Type B pancreatic cell (in vitro differentiated cells): ENCODE measurements at regions not wholly inside any gene's neighbourhood (a gene's known extent, or its start where the extent isn't known, plus 50 kb on each side); places are given as distances from the start of the nearest gene placed in this dataset.

Source experiments
- DNase-seq: peaks from one replicate; pipeline ENCODE4 v3.0.0; 2021; ENCODE audit warnings: mixed read lengths; ENCODE audit not compliant: unreplicated experiment; ENCODE audit errors: extremely low spot score
- H3K27ac Mint-ChIP-seq: 2 replicates; pipeline ENCODE4 v1.8.0; 2021; ENCODE audit warnings: mild to moderate bottlenecking, mixed read lengths
- H3K27me3 Mint-ChIP-seq: 2 replicates; pipeline ENCODE4 v1.8.0; 2021; ENCODE audit warnings: mixed read lengths
- H3K36me3 Mint-ChIP-seq: 2 replicates; pipeline ENCODE4 v1.8.0; 2021; ENCODE audit warnings: mixed read lengths
- H3K4me1 Mint-ChIP-seq: one replicate; pipeline ENCODE4 v1.8.0; 2021; ENCODE audit warnings: mixed read lengths; ENCODE audit not compliant: unreplicated experiment
- H3K4me3 Mint-ChIP-seq: 2 replicates; pipeline ENCODE4 v1.8.0; 2021; ENCODE audit warnings: mild to moderate bottlenecking, mixed read lengths
- H3K9me3 Mint-ChIP-seq: 2 replicates; pipeline ENCODE4 v1.8.0; 2021; ENCODE audit warnings: mixed read lengths
- CTCF ChIP-seq: fragments of 200-600 bp; sonication (generic); conservative IDR thresholded peaks from 2 replicates; pipeline ENCODE4 v1.5.0; 2021; ENCODE audit warnings: antibody characterized with exemption, mild to moderate bottlenecking

DNA sequence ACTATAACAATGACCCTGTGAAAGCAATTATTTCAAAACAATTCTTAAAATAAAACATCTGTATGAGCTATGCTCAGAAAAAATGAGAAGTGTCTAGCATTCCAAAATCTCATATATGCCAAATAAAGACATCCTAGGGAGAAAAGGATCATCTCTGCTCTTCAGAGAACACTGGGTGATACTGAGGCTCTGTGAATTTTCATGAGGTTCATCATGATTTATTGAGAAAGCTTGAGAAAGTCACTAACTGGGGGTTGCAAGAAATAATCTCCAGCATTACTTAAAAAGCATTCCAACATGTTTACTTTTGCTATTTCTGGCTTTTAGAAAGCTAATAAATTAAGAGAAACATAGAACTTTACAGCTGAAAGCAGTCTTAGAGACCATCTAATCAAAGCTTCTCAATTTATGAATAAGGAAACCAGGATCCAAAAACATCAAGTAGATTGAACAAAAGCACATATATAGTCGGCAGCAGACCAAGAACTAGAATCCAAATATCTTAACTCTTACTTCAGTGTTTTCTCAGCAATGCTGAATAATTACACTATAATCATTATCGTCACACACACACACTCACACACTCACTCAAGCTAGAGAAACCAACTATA is 372.8 kb downstream of the NR2F1-AS1 start:
- DNase-seq = no peak
- Mint-ChIP-seq H3K27me3 (no peaks in the 10 kb centered on the region), H3K27ac (no peak overlapping the region), H3K9me3 (no peaks in the 10 kb centered on the region), H3K36me3 (peaks cover 6% of the 10 kb centered on the region), H3K4me3 (no peak overlapping the region), H3K4me1 (peaks cover 11% of the 10 kb centered on the region)
- no peak for TF ChIP-seq CTCF

DNA sequence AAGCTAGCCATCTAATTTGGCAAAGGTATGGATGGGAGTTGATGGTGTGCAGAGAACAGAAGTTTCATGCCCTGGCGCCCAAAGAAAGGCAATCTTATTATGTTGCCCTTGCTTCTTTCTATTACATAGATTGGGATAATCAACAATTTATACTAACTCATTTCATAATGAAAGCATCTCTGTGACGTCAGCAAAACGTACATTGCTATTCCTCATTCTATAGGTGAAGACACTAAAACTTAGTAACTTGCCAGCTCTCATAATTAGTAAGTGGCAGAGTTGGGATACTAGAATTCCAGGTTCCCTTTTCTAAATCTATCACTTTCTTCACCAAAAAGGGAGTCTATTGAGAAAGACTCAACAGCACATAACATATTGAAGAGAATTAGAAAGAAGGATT is 374.8 kb downstream of the NR2F1-AS1 start:
- peaks cover 11% of the 10 kb centered on the region for H3K4me1 Mint-ChIP-seq
- TF ChIP-seq CTCF = no peak
- H3K36me3 Mint-ChIP-seq = peaks cover 6% of the 10 kb centered on the region
- no peaks in the 10 kb centered on the region for H3K9me3 Mint-ChIP-seq
- H3K27ac Mint-ChIP-seq = no peak overlapping the region
- DNase-seq = no peak
- no peak overlapping the region for H3K4me3 Mint-ChIP-seq
- H3K27me3 Mint-ChIP-seq = peaks cover 14% of the 10 kb centered on the region

DNA sequence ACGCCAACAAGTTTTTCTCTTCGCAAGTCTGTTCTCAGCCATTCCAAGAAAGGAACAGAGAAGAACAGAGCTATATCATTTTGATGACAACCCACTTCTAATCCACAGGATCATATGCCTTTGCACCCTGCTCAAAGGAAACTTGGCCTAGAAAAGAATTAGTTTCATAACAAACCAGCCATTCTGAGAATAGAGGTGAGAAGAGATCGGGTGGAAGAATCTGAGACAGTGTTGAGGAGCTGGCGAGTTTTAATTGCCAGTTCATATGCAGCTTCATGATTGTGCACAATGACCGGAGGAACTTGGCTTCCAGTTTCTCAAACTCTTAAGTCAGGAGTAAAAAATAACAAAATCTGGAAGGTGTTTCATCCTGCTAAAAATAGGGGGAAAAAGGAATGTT is 380.0 kb downstream of the NR2F1-AS1 start:
- Mint-ChIP-seq H3K36me3 (no peaks in the 10 kb centered on the region), H3K27ac (no peak overlapping the region), H3K4me1 (no peaks in the 10 kb centered on the region), H3K4me3 (no peak overlapping the region), H3K9me3 (no peaks in the 10 kb centered on the region), H3K27me3 (peaks cover 29% of the 10 kb centered on the region)
- no peak for DNase-seq
- no peak for TF ChIP-seq CTCF

DNA sequence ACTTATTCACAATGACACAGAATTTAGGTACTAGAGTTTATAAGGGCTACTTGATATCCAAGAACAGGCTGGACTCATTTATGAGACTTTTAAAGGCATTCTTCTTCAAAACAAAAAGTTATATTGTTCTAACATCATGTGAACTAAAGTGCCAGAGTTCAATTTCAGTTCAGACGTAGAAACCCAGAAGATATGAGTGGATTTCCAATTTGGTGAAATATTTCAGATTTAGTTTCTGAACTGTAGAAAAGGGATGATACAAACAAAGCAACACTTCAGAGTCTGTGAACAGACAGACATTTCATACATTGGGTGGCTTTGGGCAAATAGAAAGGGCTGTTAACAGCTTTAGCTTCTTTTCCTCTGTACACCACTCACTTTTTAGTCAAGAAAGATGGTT is 384.0 kb downstream of the NR2F1-AS1 start:
- H3K36me3 Mint-ChIP-seq = no peaks in the 10 kb centered on the region
- peaks cover 30% of the 10 kb centered on the region for H3K27me3 Mint-ChIP-seq
- H3K9me3 Mint-ChIP-seq = no peaks in the 10 kb centered on the region
- H3K4me1 Mint-ChIP-seq = peaks cover 16% of the 10 kb centered on the region
- DNase-seq = no peak
- no peak for TF ChIP-seq CTCF
- H3K27ac Mint-ChIP-seq = no peak overlapping the region
- no peak overlapping the region for H3K4me3 Mint-ChIP-seq

GRCh38 chr5:93193431-93194347 is 387.3 kb downstream of the NR2F1-AS1 start:
- DNase-seq = no peak
- H3K27ac Mint-ChIP-seq = no peak overlapping the region
- peaks cover 19% of the 10 kb centered on the region for H3K27me3 Mint-ChIP-seq
- TF ChIP-seq CTCF = no peak
- H3K36me3 Mint-ChIP-seq = no peaks in the 10 kb centered on the region
- H3K4me3 Mint-ChIP-seq = no peak overlapping the region
- H3K4me1 Mint-ChIP-seq = peaks cover 22% of the 10 kb centered on the region
- H3K9me3 Mint-ChIP-seq = peaks cover 5% of the 10 kb centered on the region
